GM23338 (cell line): ENCODE measurements at regions not wholly inside any gene's neighbourhood (a gene's known extent, or its start where the extent isn't known, plus 50 kb on each side); places are given as distances from the start of the nearest gene placed in this dataset.
A peak's percentile ranks its signal among the peaks of the same experiment; 100 is the strongest.

Experiments used
- ATAC-seq: fragments of 200-7000 bp; cut with Tn5 transposase; 3 replicates; pipeline ENCODE4 v1.9.1; 2020
- DNase-seq: peaks from one replicate; pipeline ENCODE4 v3.0.0-alpha.2; 2015; ENCODE audit warnings: low spot score
- H2AFZ ChIP-seq: fragments of 200-600 bp; sonication (generic); 2 replicates; pipeline ENCODE4 v1.8.0; 2016; ENCODE audit warnings: antibody characterized with exemption, mild to moderate bottlenecking, moderate library complexity
- H3F3A ChIP-seq: fragments of 200-600 bp; sonication (generic); replicated peaks from 2 replicates; pipeline ENCODE4 v1.8.0; 2017; ENCODE audit warnings: antibody characterized with exemption, mixed run types, low read depth
- H3K27ac ChIP-seq: fragments of 200-600 bp; sonication (generic); 2 replicates; pipeline ENCODE4 v1.6.1; 2016; ENCODE audit warnings: low read depth
- H3K27me3 ChIP-seq: fragments of 200-600 bp; sonication (generic); 2 replicates; pipeline ENCODE4 v1.8.0; 2016; ENCODE audit warnings: mild to moderate bottlenecking, mixed run types, moderate library complexity; ENCODE audit not compliant: insufficient read depth
- H3K36me3 ChIP-seq: fragments of 200-600 bp; sonication (generic); 2 replicates; pipeline ENCODE4 v1.8.0; 2016; ENCODE audit warnings: mild to moderate bottlenecking; ENCODE audit not compliant: insufficient read depth
- H3K4me1 ChIP-seq: fragments of 200-600 bp; sonication (generic); 2 replicates; pipeline ENCODE4 v1.8.0; 2016; ENCODE audit warnings: mild to moderate bottlenecking, moderate library complexity; ENCODE audit not compliant: insufficient read depth
- H3K4me2 ChIP-seq: fragments of 200-600 bp; sonication (generic); 2 replicates; pipeline ENCODE4 v1.7.1; 2017; ENCODE audit warnings: mixed run types
- H3K4me3 ChIP-seq: fragments of 200-600 bp; sonication (generic); 2 replicates; pipeline ENCODE4 v1.6.1; 2016; ENCODE audit warnings: mixed run types
- H3K79me2 ChIP-seq: fragments of 200-600 bp; sonication (generic); replicated peaks from 2 replicates; pipeline ENCODE4 v1.8.0; 2017; ENCODE audit warnings: mild to moderate bottlenecking; ENCODE audit not compliant: insufficient read depth
- H3K9me2 ChIP-seq: fragments of 200-600 bp; sonication (generic); 2 replicates; pipeline ENCODE4 v1.8.0; 2017; ENCODE audit not compliant: insufficient read depth
- H4K20me1 ChIP-seq: fragments of 200-600 bp; sonication (generic); replicated peaks from 2 replicates; pipeline ENCODE4 v1.8.0; 2017; ENCODE audit warnings: mild to moderate bottlenecking; ENCODE audit not compliant: insufficient read depth
- H3K27ac Mint-ChIP-seq: 2 replicates; pipeline ENCODE4 v1.8.0; 2020; ENCODE audit warnings: inconsistent platforms, mild to moderate bottlenecking, moderate library complexity, mixed read lengths
- H3K27me3 Mint-ChIP-seq: 3 replicates; pipeline ENCODE4 v1.8.0; 2022; ENCODE audit warnings: low read depth, mild to moderate bottlenecking, moderate library complexity, mixed read lengths, inconsistent platforms; ENCODE audit not compliant: insufficient read depth, poor library complexity
- H3K36me3 Mint-ChIP-seq: 3 replicates; pipeline ENCODE4 v1.8.0; 2021; ENCODE audit warnings: low read depth, mild to moderate bottlenecking, inconsistent platforms, moderate library complexity, mixed read lengths
- H3K4me1 Mint-ChIP-seq: 3 replicates; pipeline ENCODE4 v1.8.0; 2020; ENCODE audit warnings: mild to moderate bottlenecking, inconsistent platforms, mixed read lengths
- H3K4me3 Mint-ChIP-seq: 3 replicates; pipeline ENCODE4 v1.8.0; 2021; ENCODE audit warnings: moderate library complexity, mild to moderate bottlenecking, inconsistent platforms, mixed read lengths
- H3K9me3 Mint-ChIP-seq: 3 replicates; pipeline ENCODE4 v1.8.0; 2020; ENCODE audit warnings: moderate library complexity, mild to moderate bottlenecking, inconsistent platforms, mixed read lengths
- EZH2 ChIP-seq: fragments of 200-600 bp; sonication (generic); IDR thresholded peaks from one replicate; pipeline ENCODE4 v1.8.0; 2017; ENCODE audit warnings: antibody characterized with exemption, mild to moderate bottlenecking, low read depth; ENCODE audit not compliant: unreplicated experiment
- EZH2phosphoT487 ChIP-seq: fragments of 200-600 bp; sonication (generic); IDR thresholded peaks from one replicate; pipeline ENCODE4 v1.8.1; 2018; ENCODE audit warnings: antibody characterized with exemption; ENCODE audit not compliant: unreplicated experiment
- JUNB ChIP-seq: IDR thresholded peaks from one replicate; pipeline ENCODE4 v1.6.1; 2016; ENCODE audit warnings: antibody characterized with exemption; ENCODE audit not compliant: unreplicated experiment
- NANOG ChIP-seq: IDR thresholded peaks from 2 replicates; pipeline ENCODE4 v1.6.1; 2016; ENCODE audit warnings: antibody characterized with exemption, borderline replicate concordance
- POLR2AphosphoS5 ChIP-seq: IDR thresholded peaks from 2 replicates; pipeline ENCODE4 v1.6.1; 2016; ENCODE audit warnings: antibody characterized with exemption, low read depth
- STAT1 ChIP-seq: IDR thresholded peaks from one replicate; pipeline ENCODE4 v1.6.1; 2016; ENCODE audit warnings: antibody characterized with exemption; ENCODE audit not compliant: unreplicated experiment
- ZNF462 ChIP-seq: fragments of 250-450 bp; sonication (Bioruptor Pico); IDR thresholded peaks from 2 replicates; pipeline ENCODE4 v1.5.0; 2020; ENCODE audit warnings: mild to moderate bottlenecking, moderate library complexity
- TF ChIP-seq, protein P1 (sequence below): IDR thresholded peaks from 2 replicates; pipeline ENCODE4 v1.6.1; 2016; ENCODE audit warnings: antibody characterized with exemption
- TF ChIP-seq, protein P2 (sequence below): IDR thresholded peaks from one replicate; pipeline ENCODE4 v1.6.1; 2018; ENCODE audit warnings: antibody characterized with exemption; ENCODE audit not compliant: unreplicated experiment

- H3F3A ChIP-seq = 0 out of 2 replicates have a peak, but pooled peaks cover 3% of the 10 kb centered on the region
- TF ChIP-seq, protein P1, sequence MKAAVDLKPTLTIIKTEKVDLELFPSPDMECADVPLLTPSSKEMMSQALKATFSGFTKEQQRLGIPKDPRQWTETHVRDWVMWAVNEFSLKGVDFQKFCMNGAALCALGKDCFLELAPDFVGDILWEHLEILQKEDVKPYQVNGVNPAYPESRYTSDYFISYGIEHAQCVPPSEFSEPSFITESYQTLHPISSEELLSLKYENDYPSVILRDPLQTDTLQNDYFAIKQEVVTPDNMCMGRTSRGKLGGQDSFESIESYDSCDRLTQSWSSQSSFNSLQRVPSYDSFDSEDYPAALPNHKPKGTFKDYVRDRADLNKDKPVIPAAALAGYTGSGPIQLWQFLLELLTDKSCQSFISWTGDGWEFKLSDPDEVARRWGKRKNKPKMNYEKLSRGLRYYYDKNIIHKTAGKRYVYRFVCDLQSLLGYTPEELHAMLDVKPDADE = no peak
- no peak for TF ChIP-seq EZH2
- no peak for TF ChIP-seq ZNF462 (CRISPR knock-in tag)
- TF ChIP-seq POLR2AphosphoS5 = no peak
- no peak for TF ChIP-seq EZH2phosphoT487
- no peak for TF ChIP-seq NANOG
- TF ChIP-seq JUNB = no peak
- TF ChIP-seq, protein P2, sequence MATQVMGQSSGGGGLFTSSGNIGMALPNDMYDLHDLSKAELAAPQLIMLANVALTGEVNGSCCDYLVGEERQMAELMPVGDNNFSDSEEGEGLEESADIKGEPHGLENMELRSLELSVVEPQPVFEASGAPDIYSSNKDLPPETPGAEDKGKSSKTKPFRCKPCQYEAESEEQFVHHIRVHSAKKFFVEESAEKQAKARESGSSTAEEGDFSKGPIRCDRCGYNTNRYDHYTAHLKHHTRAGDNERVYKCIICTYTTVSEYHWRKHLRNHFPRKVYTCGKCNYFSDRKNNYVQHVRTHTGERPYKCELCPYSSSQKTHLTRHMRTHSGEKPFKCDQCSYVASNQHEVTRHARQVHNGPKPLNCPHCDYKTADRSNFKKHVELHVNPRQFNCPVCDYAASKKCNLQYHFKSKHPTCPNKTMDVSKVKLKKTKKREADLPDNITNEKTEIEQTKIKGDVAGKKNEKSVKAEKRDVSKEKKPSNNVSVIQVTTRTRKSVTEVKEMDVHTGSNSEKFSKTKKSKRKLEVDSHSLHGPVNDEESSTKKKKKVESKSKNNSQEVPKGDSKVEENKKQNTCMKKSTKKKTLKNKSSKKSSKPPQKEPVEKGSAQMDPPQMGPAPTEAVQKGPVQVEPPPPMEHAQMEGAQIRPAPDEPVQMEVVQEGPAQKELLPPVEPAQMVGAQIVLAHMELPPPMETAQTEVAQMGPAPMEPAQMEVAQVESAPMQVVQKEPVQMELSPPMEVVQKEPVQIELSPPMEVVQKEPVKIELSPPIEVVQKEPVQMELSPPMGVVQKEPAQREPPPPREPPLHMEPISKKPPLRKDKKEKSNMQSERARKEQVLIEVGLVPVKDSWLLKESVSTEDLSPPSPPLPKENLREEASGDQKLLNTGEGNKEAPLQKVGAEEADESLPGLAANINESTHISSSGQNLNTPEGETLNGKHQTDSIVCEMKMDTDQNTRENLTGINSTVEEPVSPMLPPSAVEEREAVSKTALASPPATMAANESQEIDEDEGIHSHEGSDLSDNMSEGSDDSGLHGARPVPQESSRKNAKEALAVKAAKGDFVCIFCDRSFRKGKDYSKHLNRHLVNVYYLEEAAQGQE = no peak
- TF ChIP-seq STAT1 = no peak
- H3K4me3 ChIP-seq = no peak overlapping the region
- H3K27me3 ChIP-seq = no peaks in the 10 kb centered on the region
- peak; percentile 71 for ATAC-seq
- H3K9me2 ChIP-seq = peaks cover 4% of the 10 kb centered on the region; the same call in 1 of the 2 replicates
- Mint-ChIP-seq H3K9me3 (peaks cover 35% of the 10 kb centered on the region), H3K36me3 (peaks cover 38% of the 10 kb centered on the region), H3K27ac (no peak overlapping the region), H3K4me1 (peaks cover 43% of the 10 kb centered on the region), H3K27me3 (peaks cover 2% of the 10 kb centered on the region), H3K4me3 (no peak overlapping the region)
- peaks cover 30% of the 10 kb centered on the region for H3K4me1 ChIP-seq
- H3K79me2 ChIP-seq = no peaks in the 10 kb centered on the region
- DNase-seq = peak; percentile 23
- H3K36me3 ChIP-seq = no peaks in the 10 kb centered on the region
- no peak overlapping the region for H3K4me2 ChIP-seq
- H3K27ac ChIP-seq = peak overlapping the region; percentile 5
- no peaks in the 10 kb centered on the region for H4K20me1 ChIP-seq
- no peak overlapping the region for H2AFZ ChIP-seq
Observed at GRCh38 chr4:128688846-128689437, 120.6 kb upstream of the JADE1 start.
